ENCODE measurements at regions not wholly inside any gene's neighbourhood (a gene's known extent, or its start where the extent isn't known, plus 50 kb on each side); places are given as distances from the start of the nearest gene placed in this dataset.

- H3K9me3 ChIP-seq (ENCODE audit: insufficient read depth, low read depth, low read length), result peaks cover 20% of the 10 kb centered on the region; the same call in 1 of the 2 replicates
- H3K9me2 ChIP-seq (replicated peaks; ENCODE audit: low read depth, low read length), result no peaks in the 10 kb centered on the region
Measured at GRCh38 chr12:34298971-34299801, 276.9 kb downstream of the ALG10 start.

GRCh38 chr12:34299802-34300193 lies 277.5 kb downstream of the ALG10 start:
- H3K36me3 ChIP-seq (ENCODE audit: insufficient read depth, low read length), result no peaks in the 10 kb centered on the region
- H3K4me2 ChIP-seq (ENCODE audit: low read depth, low read length, poor library complexity, severe bottlenecking), result no peak overlapping the region
- no peaks in the 10 kb centered on the region for H3F3A ChIP-seq (ENCODE audit: low read depth)
- H3K9me3 ChIP-seq (ENCODE audit: insufficient read depth, low read depth, low read length), result peaks cover 24% of the 10 kb centered on the region; the same call in 1 of the 2 replicates
- H3K79me2 ChIP-seq (ENCODE audit: insufficient read depth, low read length), result no peaks in the 10 kb centered on the region
- no peak overlapping the region for H3K4me3 ChIP-seq (ENCODE audit: low read length, poor library complexity, severe bottlenecking)
- no peaks in the 10 kb centered on the region for H4K20me1 ChIP-seq (ENCODE audit: insufficient read depth, low read length, poor library complexity, severe bottlenecking)
- no peaks in the 10 kb centered on the region for H3K9me2 ChIP-seq (replicated peaks; ENCODE audit: low read depth, low read length)
- TF ChIP-seq CTCF (conservative IDR thresholded peaks at IDR 0.05; ENCODE audit: low read length) (no peak), EZH2phosphoT487 (IDR thresholded peaks at IDR 0.05; ENCODE audit: borderline replicate concordance) (no peak)
- no peak overlapping the region for H3K9ac ChIP-seq (ENCODE audit: low read depth, low read length, poor library complexity, severe bottlenecking)
- H2AFZ ChIP-seq (ENCODE audit: low read length), result no peak overlapping the region
- no peaks in the 10 kb centered on the region for H3K27me3 ChIP-seq (ENCODE audit: insufficient read depth, low read length, poor library complexity, severe bottlenecking)
- no peaks in the 10 kb centered on the region for H3K4me1 ChIP-seq (ENCODE audit: insufficient read depth, low read length, poor library complexity, severe bottlenecking)

More at GRCh38 chr12:34298971-34299801, 276.9 kb downstream of the ALG10 start:
- H3K4me3 ChIP-seq (ENCODE audit: low read length, poor library complexity, severe bottlenecking), result no peak overlapping the region
- no peak overlapping the region for H2AFZ ChIP-seq (ENCODE audit: low read length)
- no peak overlapping the region for H3K9ac ChIP-seq (ENCODE audit: low read depth, low read length, poor library complexity, severe bottlenecking)
- H3F3A ChIP-seq (ENCODE audit: low read depth), result no peaks in the 10 kb centered on the region
- no peaks in the 10 kb centered on the region for H3K36me3 ChIP-seq (ENCODE audit: insufficient read depth, low read length)
- H4K20me1 ChIP-seq (ENCODE audit: insufficient read depth, low read length, poor library complexity, severe bottlenecking), result no peaks in the 10 kb centered on the region
- H3K27me3 ChIP-seq (ENCODE audit: insufficient read depth, low read length, poor library complexity, severe bottlenecking), result no peaks in the 10 kb centered on the region
- TF ChIP-seq EZH2phosphoT487 (IDR thresholded peaks at IDR 0.05; ENCODE audit: borderline replicate concordance) (no peak), CTCF (conservative IDR thresholded peaks at IDR 0.05; ENCODE audit: low read length) (no peak)
- no peaks in the 10 kb centered on the region for H3K79me2 ChIP-seq (ENCODE audit: insufficient read depth, low read length)
- no peaks in the 10 kb centered on the region for H3K4me1 ChIP-seq (ENCODE audit: insufficient read depth, low read length, poor library complexity, severe bottlenecking)
- H3K4me2 ChIP-seq (ENCODE audit: low read depth, low read length, poor library complexity, severe bottlenecking), result no peak overlapping the region

- TF ChIP-seq CTCF (conservative IDR thresholded peaks at IDR 0.05; ENCODE audit: low read length), result no peak
- TF ChIP-seq EZH2phosphoT487 (IDR thresholded peaks at IDR 0.05; ENCODE audit: borderline replicate concordance), result no peak
- no peak overlapping the region for H3K9ac ChIP-seq (ENCODE audit: low read depth, low read length, poor library complexity, severe bottlenecking)
- no peaks in the 10 kb centered on the region for H3K4me1 ChIP-seq (ENCODE audit: insufficient read depth, low read length, poor library complexity, severe bottlenecking)
- H3K27me3 ChIP-seq (ENCODE audit: insufficient read depth, low read length, poor library complexity, severe bottlenecking), result no peaks in the 10 kb centered on the region
- peaks cover 25% of the 10 kb centered on the region; the same call in 1 of the 2 replicates for H3K9me3 ChIP-seq (ENCODE audit: insufficient read depth, low read depth, low read length)
- H3K9me2 ChIP-seq (replicated peaks; ENCODE audit: low read depth, low read length), result no peaks in the 10 kb centered on the region
- H4K20me1 ChIP-seq (ENCODE audit: insufficient read depth, low read length, poor library complexity, severe bottlenecking), result no peaks in the 10 kb centered on the region
- H3K36me3 ChIP-seq (ENCODE audit: insufficient read depth, low read length), result no peaks in the 10 kb centered on the region
- no peaks in the 10 kb centered on the region for H3F3A ChIP-seq (ENCODE audit: low read depth)
- H3K4me2 ChIP-seq (ENCODE audit: low read depth, low read length, poor library complexity, severe bottlenecking), result no peak overlapping the region
- H2AFZ ChIP-seq (ENCODE audit: low read length), result no peak overlapping the region
- no peaks in the 10 kb centered on the region for H3K79me2 ChIP-seq (ENCODE audit: insufficient read depth, low read length)
- H3K4me3 ChIP-seq (ENCODE audit: low read length, poor library complexity, severe bottlenecking), result no peak overlapping the region
Measured at GRCh38 chr12:34300376-34301250, 278.3 kb downstream of the ALG10 start.

Measured in Loucy (cell line).